Sigmoid colon (tissue), 6 donors: ENCODE measurements at regions not wholly inside any gene's neighbourhood (a gene's known extent, or its start where the extent isn't known, plus 50 kb on each side); places are given as distances from the start of the nearest gene placed in this dataset.

Source experiments
- DNase-seq: peaks from one replicate; pipeline ENCODE4 v3.0.0-alpha.2; 2019
- H3K27ac ChIP-seq, 4 donors: fragments of 200-600 bp; sonication (generic); one replicate each; pipeline ENCODE4 v1.5.1; 2016 to 2019; ENCODE audit warnings: mild to moderate bottlenecking in 1 of 4
- H3K27me3 ChIP-seq, 3 donors: fragments of 200-600 bp; sonication (generic); one replicate each; pipeline ENCODE4 v1.5.1; 2019; ENCODE audit warnings: mild to moderate bottlenecking in 1 of 3
- H3K36me3 ChIP-seq, 4 donors: fragments of 200-600 bp; sonication (generic); one replicate each; pipeline ENCODE4 v1.5.1; 2016 to 2019
- H3K4me1 ChIP-seq, 4 donors: fragments of 200-600 bp; sonication (generic); one replicate each; pipeline ENCODE4 v1.5.1; 2017 to 2019
- H3K4me3 ChIP-seq, 4 donors: fragments of 200-600 bp; sonication (generic); one replicate each; pipeline ENCODE4 v1.5.1; 2017 to 2019; ENCODE audit warnings: mild to moderate bottlenecking in 2 of 4, moderate library complexity in 1 of 4
- H3K9me3 ChIP-seq, 4 donors: fragments of 200-600 bp in 3 of 4; sonication (generic) in 3 of 4; one replicate each; pipeline versions ENCODE4 v1.5.1 to v1.6.1; 2013 to 2019
- EP300 ChIP-seq, 4 donors: sonication (generic); formaldehyde crosslinking; IDR thresholded peaks; one replicate each; pipeline ENCODE4 v1.6.1; 2017; ENCODE audit warnings: antibody characterized with exemption in 4 of 4
- POLR2A ChIP-seq, 2 donors: fragments of 450-650 bp; IDR thresholded peaks; one replicate each; pipeline ENCODE4 v1.6.1; 2016; ENCODE audit warnings: antibody characterized with exemption in 2 of 2, mild to moderate bottlenecking in 2 of 2, moderate library complexity in 2 of 2
- POLR2AphosphoS5 ChIP-seq, 4 donors: sonication (generic); formaldehyde crosslinking; IDR thresholded peaks; one replicate each; pipeline ENCODE4 v1.6.1; 2017; ENCODE audit warnings: antibody characterized with exemption in 4 of 4
- WGBS, 2 donors: extraction: QIAGEN DNeasy Blood & Tissue Kit; methylation state at CpG; one replicate each; pipeline ENCODE4 v1.1.7; 2013; 5-methylcytosine and 5-hydroxymethylcytosine counted together
- intact Hi-C: fragments of 100-400 bp; cut with DNase I; formaldehyde crosslinking; loops from one replicate; pipeline ENCODE4 v1.15.1; 2023
- TF ChIP-seq, protein P1 (sequence below), 4 experiments: fragments of 450-650 bp in 3 of 4; fragments of 200-600 bp in 1 of 4; IDR thresholded peaks; one replicate each; pipeline ENCODE4 v1.5.1; 2016 to 2019; ENCODE audit warnings: antibody characterized with exemption in 4 of 4, mild to moderate bottlenecking in 3 of 4, moderate library complexity in 2 of 4
- donor health status: healthy with polysubstance abuse.
- donor health status: healthy.

DNA sequence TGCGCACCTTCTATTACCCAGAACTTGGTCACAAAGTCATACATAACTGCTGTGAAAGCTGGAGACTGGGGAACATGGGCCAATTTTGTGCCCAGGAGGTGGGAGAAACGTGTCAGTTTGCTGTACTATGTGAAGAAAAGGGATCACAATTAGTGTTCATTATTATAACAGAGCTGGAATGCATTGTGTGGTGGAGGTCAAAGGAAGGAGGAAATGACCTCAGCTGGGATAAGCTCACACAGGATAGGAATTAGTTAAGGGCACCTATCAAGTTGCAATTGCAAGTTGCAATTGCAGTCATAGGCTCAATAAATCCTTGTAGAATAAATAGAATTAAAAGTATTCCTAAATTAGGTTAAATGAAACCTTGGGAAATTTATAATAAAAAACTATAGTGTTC, 103.9 kb upstream of the OBI1 start:
- TF ChIP-seq POLR2A (IDR thresholded peaks at IDR 0.05), result no peak
- TF ChIP-seq POLR2AphosphoS5 (IDR thresholded peaks at IDR 0.05), result no peak
- no peak for TF ChIP-seq EP300 (IDR thresholded peaks at IDR 0.05)
- TF ChIP-seq, protein P1, sequence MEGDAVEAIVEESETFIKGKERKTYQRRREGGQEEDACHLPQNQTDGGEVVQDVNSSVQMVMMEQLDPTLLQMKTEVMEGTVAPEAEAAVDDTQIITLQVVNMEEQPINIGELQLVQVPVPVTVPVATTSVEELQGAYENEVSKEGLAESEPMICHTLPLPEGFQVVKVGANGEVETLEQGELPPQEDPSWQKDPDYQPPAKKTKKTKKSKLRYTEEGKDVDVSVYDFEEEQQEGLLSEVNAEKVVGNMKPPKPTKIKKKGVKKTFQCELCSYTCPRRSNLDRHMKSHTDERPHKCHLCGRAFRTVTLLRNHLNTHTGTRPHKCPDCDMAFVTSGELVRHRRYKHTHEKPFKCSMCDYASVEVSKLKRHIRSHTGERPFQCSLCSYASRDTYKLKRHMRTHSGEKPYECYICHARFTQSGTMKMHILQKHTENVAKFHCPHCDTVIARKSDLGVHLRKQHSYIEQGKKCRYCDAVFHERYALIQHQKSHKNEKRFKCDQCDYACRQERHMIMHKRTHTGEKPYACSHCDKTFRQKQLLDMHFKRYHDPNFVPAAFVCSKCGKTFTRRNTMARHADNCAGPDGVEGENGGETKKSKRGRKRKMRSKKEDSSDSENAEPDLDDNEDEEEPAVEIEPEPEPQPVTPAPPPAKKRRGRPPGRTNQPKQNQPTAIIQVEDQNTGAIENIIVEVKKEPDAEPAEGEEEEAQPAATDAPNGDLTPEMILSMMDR (IDR thresholded peaks at IDR 0.05), result no peak
- Histone ChIP-seq H3K9me3 (no peaks in the 10 kb centered on the region), H3K27ac (no peak overlapping the region), H3K4me1 (no peaks in the 10 kb centered on the region), H3K27me3 (peaks cover 0 to 3% (median 0%) of the 10 kb centered on the region in 3 donors), H3K4me3 (no peak overlapping the region), H3K36me3 (no peaks in the 10 kb centered on the region)
- intact Hi-C loops, result no loop called here
- WGBS, 2 donors, result 49 to 58% methylated on average over 2 of the region's 2 CpGs
- DNase-seq, result no peak

DNA sequence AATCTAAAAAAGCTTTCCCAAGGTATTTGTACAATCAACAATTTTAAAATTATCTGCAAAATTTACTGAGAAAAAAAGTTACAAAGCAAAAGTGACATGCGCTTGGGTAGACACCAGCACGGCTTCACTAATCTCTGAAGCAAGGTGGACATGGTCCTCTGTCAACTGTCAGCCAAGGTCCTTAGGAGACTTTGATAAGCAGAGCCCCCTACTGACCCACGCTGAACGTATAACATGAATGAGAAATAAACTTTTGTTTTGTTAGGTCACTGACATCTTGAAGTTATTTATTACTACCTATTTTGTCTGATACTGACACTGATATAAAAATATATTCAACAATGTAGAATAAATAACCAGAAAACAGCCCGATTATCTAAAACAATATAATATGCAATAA, 100.7 kb upstream of the OBI1 start:
- Histone ChIP-seq H3K4me3 (no peak overlapping the region), H3K36me3 (no peaks in the 10 kb centered on the region), H3K27me3 (peaks cover 0 to 3% (median 0%) of the 10 kb centered on the region in 3 donors), H3K27ac (no peak overlapping the region), H3K4me1 (no peaks in the 10 kb centered on the region), H3K9me3 (no peaks in the 10 kb centered on the region)
- 57 to 77% methylated on average over 5 of the region's 5 CpGs for WGBS, 2 donors
- intact Hi-C loops, result no loop called here
- no peak for DNase-seq
- TF ChIP-seq POLR2AphosphoS5 (IDR thresholded peaks at IDR 0.05) (no peak), EP300 (IDR thresholded peaks at IDR 0.05) (no peak), POLR2A (IDR thresholded peaks at IDR 0.05) (no peak)
- TF ChIP-seq, protein P1 (IDR thresholded peaks at IDR 0.05), result no peak

DNA sequence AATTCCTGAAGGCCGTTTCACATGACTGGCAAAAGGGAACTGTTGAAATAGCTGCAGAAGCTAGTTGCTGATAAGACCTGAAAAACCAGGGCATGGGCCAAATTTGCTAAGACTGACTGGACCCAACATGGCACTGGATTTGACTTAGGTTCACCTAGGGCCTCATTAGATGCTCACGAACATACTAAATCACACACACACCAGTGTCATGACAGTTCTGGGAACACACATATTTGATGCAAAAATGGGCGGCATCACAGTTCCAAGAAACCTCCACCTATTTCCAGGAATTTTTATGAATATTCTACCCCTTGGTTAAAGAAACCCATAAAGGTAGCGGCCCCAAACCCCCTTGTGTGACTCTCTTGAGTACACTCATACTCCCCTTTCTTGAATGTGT, 99.6 kb upstream of the OBI1 start:
- 73 to 85% methylated on average over 4 of the region's 4 CpGs for WGBS, 2 donors
- Histone ChIP-seq H3K36me3 (no peaks in the 10 kb centered on the region), H3K9me3 (no peaks in the 10 kb centered on the region), H3K27me3 (peaks cover 0 to 3% (median 0%) of the 10 kb centered on the region in 3 donors), H3K27ac (no peak overlapping the region), H3K4me3 (no peak overlapping the region), H3K4me1 (no peaks in the 10 kb centered on the region)
- no peak for DNase-seq
- intact Hi-C loops, result no loop called here
- no peak for TF ChIP-seq EP300 (IDR thresholded peaks at IDR 0.05)
- TF ChIP-seq POLR2A (IDR thresholded peaks at IDR 0.05), result no peak
- no peak for TF ChIP-seq POLR2AphosphoS5 (IDR thresholded peaks at IDR 0.05)
- TF ChIP-seq, protein P1 (IDR thresholded peaks at IDR 0.05), result no peak

DNA sequence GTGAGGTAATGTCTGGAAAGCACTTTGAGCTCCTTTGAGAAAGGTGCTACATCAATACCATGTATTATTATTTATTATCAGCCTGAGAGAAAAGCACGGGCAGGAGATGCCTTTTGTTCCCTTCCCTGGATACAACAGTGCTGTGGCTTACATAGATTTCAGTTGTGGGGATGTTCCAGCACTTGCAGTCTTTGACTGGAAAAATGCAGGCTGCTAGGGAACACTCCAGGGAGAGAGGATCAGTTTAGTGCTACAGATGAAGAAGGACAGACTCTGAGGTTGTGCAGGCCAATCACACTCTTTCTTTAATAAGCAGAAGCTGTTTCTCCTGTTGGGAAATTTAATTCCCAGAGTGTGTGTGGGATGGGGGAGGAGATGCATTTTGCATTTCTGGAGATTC, 94.5 kb upstream of the OBI1 start:
- 48 to 49% methylated on average over 1 of the region's 1 CpG for WGBS, 2 donors
- no peaks in the 10 kb centered on the region for H3K36me3 ChIP-seq
- no peaks in the 10 kb centered on the region for H3K4me1 ChIP-seq
- no peak overlapping the region for H3K27ac ChIP-seq
- intact Hi-C loops, result no loop called here
- no peaks in the 10 kb centered on the region for H3K27me3 ChIP-seq
- no peak overlapping the region for H3K4me3 ChIP-seq
- peaks cover 0 to 3% (median 0%) of the 10 kb centered on the region in 4 donors for H3K9me3 ChIP-seq
- no peak for DNase-seq
- no peak for TF ChIP-seq POLR2AphosphoS5 (IDR thresholded peaks at IDR 0.05)
- TF ChIP-seq, protein P1 (IDR thresholded peaks at IDR 0.05), result no peak
- no peak for TF ChIP-seq POLR2A (IDR thresholded peaks at IDR 0.05)

DNA sequence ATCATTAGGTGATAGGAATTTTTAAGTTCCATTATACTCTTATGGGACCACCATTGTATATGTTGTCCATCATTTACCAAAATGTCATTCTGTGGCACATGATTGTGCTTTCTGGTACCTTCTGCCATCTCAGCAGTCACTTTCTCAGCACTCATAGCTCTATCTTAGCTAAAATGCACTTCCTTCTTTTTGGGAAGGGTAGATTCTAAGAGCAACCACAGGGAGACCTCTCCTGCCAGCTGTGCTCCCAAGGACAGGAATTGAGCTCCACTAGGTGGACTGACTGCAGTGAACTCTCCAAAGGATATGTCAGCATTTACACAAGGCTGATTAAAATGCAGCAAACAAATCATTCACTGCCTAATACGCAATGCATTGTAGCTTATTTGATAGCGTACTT, 91.8 kb upstream of the OBI1 start:
- intact Hi-C loops, result no loop called here
- no peak for DNase-seq
- H3K9me3 ChIP-seq, result peaks cover 0 to 3% (median 0%) of the 10 kb centered on the region in 4 donors

More for the DNA sequence above, 91.8 kb upstream of the OBI1 start:
- no peaks in the 10 kb centered on the region for H3K27me3 ChIP-seq
- H3K4me1 ChIP-seq, result no peaks in the 10 kb centered on the region
- WGBS, 2 donors, result 92 to 95% methylated on average over 2 of the region's 2 CpGs
- no peaks in the 10 kb centered on the region for H3K36me3 ChIP-seq
- no peak overlapping the region for H3K27ac ChIP-seq
- no peak overlapping the region for H3K4me3 ChIP-seq
- TF ChIP-seq, protein P1 (IDR thresholded peaks at IDR 0.05), result no peak
- no peak for TF ChIP-seq EP300 (IDR thresholded peaks at IDR 0.05)
- no peak for TF ChIP-seq POLR2A (IDR thresholded peaks at IDR 0.05)
- no peak for TF ChIP-seq POLR2AphosphoS5 (IDR thresholded peaks at IDR 0.05)
